Non-pigmented ciliary epithelial cell (primary cell): ENCODE measurements at regions not wholly inside any gene's neighbourhood (a gene's known extent, or its start where the extent isn't known, plus 50 kb on each side); places are given as distances from the start of the nearest gene placed in this dataset.

Experiments used
- DNase-seq: peaks from one replicate; pipeline ENCODE4 v3.0.0-alpha.2; 2010; ENCODE audit warnings: low read depth

GRCh38 chr5:2801577-2802525 lies 50.4 kb upstream of the IRX2 start:
- DNase-seq, result no peak
